Uterus (tissue), 3 donors: ENCODE measurements at regions not wholly inside any gene's neighbourhood (a gene's known extent, or its start where the extent isn't known, plus 50 kb on each side); places are given as distances from the start of the nearest gene placed in this dataset.

Source experiments
- DNase-seq, 2 donors: peaks; one replicate each; pipeline ENCODE4 v3.0.0-alpha.2; 2019 to 2020
- H3K27ac ChIP-seq, 2 donors: fragments of 200-600 bp; sonication (generic); 1 replicate in 1 of 2; 2 replicates in 1 of 2; pipeline ENCODE4 v1.5.1; 2016 to 2018
- H3K27me3 ChIP-seq, 2 donors: fragments of 200-600 bp; sonication (generic); one replicate each; pipeline ENCODE4 v1.5.1; 2018 to 2019; ENCODE audit warnings: control low read depth in 1 of 2
- H3K36me3 ChIP-seq, 2 donors: fragments of 200-600 bp; sonication (generic); one replicate each; pipeline ENCODE4 v1.5.1; 2019; ENCODE audit warnings: control low read depth in 1 of 2
- H3K4me1 ChIP-seq, 2 donors: fragments of 200-600 bp; sonication (generic); one replicate each; pipeline ENCODE4 v1.5.1; 2018 to 2019; ENCODE audit warnings: control low read depth in 1 of 2
- H3K4me3 ChIP-seq, 2 donors: fragments of 200-600 bp; sonication (generic); 1 replicate in 1 of 2; 2 replicates in 1 of 2; pipeline ENCODE4 v1.5.1; 2018 to 2019; ENCODE audit warnings: mild to moderate bottlenecking in 1 of 2
- H3K9me3 ChIP-seq, 2 donors: fragments of 200-600 bp; sonication (generic); one replicate each; pipeline ENCODE4 v1.5.1; 2019; ENCODE audit warnings: control low read depth in 1 of 2
- CTCF ChIP-seq, 4 experiments: fragments of 200-600 bp in 2 of 4; fragments of 450-650 bp in 2 of 4; sonication (generic) in 2 of 4; IDR thresholded peaks; one replicate each; pipeline ENCODE4 v1.5.1; 2016 to 2019; ENCODE audit warnings: antibody characterized with exemption in 4 of 4, mild to moderate bottlenecking in 2 of 4, moderate library complexity in 1 of 4
- POLR2A ChIP-seq, 2 donors: fragments of 450-650 bp; IDR thresholded peaks; one replicate each; pipeline ENCODE4 v1.6.1; 2016; ENCODE audit warnings: antibody characterized with exemption in 2 of 2, mild to moderate bottlenecking in 1 of 2, moderate library complexity in 1 of 2
- intact Hi-C: fragments of 100-400 bp; cut with DNase I; formaldehyde crosslinking; loops from one replicate; pipeline ENCODE4 v1.15.1; 2023; ENCODE audit warnings: low total_unique reads
- donor health status: DM: yes; HTN: yes; CAD: no.

GRCh38 chr4:187235456-187236170 lies 512.0 kb upstream of the FAT1 start:
- Histone ChIP-seq H3K27ac (no peak overlapping the region), H3K4me3 (no peak overlapping the region), H3K36me3 (no peaks in the 10 kb centered on the region), H3K27me3 (no peaks in the 10 kb centered on the region), H3K4me1 (no peaks in the 10 kb centered on the region), H3K9me3 (no peaks in the 10 kb centered on the region)
- TF ChIP-seq POLR2A (IDR thresholded peaks at IDR 0.05), result no peak
- TF ChIP-seq CTCF (IDR thresholded peaks at IDR 0.05), result no peak
- DNase-seq, result no peak
- intact Hi-C loops, result no loop called here

GRCh38 chr4:187236209-187236890 lies 512.7 kb upstream of the FAT1 start:
- DNase-seq, result no peak
- Histone ChIP-seq H3K27ac (no peak overlapping the region), H3K9me3 (no peaks in the 10 kb centered on the region), H3K4me3 (no peak overlapping the region), H3K4me1 (no peaks in the 10 kb centered on the region), H3K27me3 (no peaks in the 10 kb centered on the region), H3K36me3 (no peaks in the 10 kb centered on the region)
- no peak for TF ChIP-seq POLR2A (IDR thresholded peaks at IDR 0.05)
- TF ChIP-seq CTCF (IDR thresholded peaks at IDR 0.05), result no peak
- intact Hi-C loops, result no loop called here

- Histone ChIP-seq H3K9me3 (no peaks in the 10 kb centered on the region), H3K36me3 (no peaks in the 10 kb centered on the region), H3K27me3 (no peaks in the 10 kb centered on the region), H3K4me3 (no peak overlapping the region), H3K4me1 (no peaks in the 10 kb centered on the region), H3K27ac (no peak overlapping the region)
- TF ChIP-seq CTCF (IDR thresholded peaks at IDR 0.05) (no peak), POLR2A (IDR thresholded peaks at IDR 0.05) (no peak)
- intact Hi-C loops, result no loop called here
- no peak for DNase-seq
These were observed 515.0 kb upstream of the FAT1 start for GRCh38 chr4:187238646-187239045.

- Histone ChIP-seq H3K4me3 (no peak overlapping the region), H3K27ac (no peak overlapping the region), H3K4me1 (no peaks in the 10 kb centered on the region), H3K36me3 (no peaks in the 10 kb centered on the region), H3K9me3 (no peaks in the 10 kb centered on the region), H3K27me3 (no peaks in the 10 kb centered on the region)
- intact Hi-C loops, result no loop called here
- no peak for TF ChIP-seq CTCF (IDR thresholded peaks at IDR 0.05)
- TF ChIP-seq POLR2A (IDR thresholded peaks at IDR 0.05), result no peak
- DNase-seq, result no peak
These were observed 528.2 kb upstream of the FAT1 start for GRCh38 chr4:187251896-187252295.

DNA sequence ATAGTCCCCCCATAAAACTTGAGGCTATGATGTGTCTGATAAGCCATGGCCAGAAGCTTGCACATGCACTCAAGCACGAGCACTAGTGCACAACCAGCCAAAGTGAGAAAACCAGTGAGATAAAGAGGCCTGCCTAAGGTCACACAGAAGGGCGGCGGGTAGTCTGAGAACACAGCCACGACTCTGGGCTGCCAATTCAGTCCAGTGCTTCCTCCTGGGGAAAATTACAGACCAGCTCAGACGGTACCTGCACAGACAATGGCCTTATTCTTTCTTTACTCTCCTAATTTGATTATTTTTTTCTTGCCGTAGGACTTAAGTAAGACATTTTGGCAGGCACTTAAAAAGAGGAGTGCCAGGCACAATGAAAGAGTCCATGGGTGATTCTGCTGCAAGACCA lies 533.2 kb upstream of the FAT1 start:
- Histone ChIP-seq H3K27me3 (no peaks in the 10 kb centered on the region), H3K4me3 (no peak overlapping the region), H3K4me1 (no peaks in the 10 kb centered on the region), H3K9me3 (no peaks in the 10 kb centered on the region), H3K27ac (no peak overlapping the region), H3K36me3 (no peaks in the 10 kb centered on the region)
- DNase-seq, result no peak
- TF ChIP-seq CTCF (IDR thresholded peaks at IDR 0.05) (no peak), POLR2A (IDR thresholded peaks at IDR 0.05) (no peak)
- intact Hi-C loops, result no loop called here
